Vagina (tissue), 2 donors: ENCODE measurements at regions not wholly inside any gene's neighbourhood (a gene's known extent, or its start where the extent isn't known, plus 50 kb on each side); places are given as distances from the start of the nearest gene placed in this dataset.

Experiments used
- POLR2A ChIP-seq, 2 donors: fragments of 450-650 bp; IDR thresholded peaks; one replicate each; pipeline ENCODE4 v1.6.1; 2017; ENCODE audit warnings: antibody characterized with exemption in 2 of 2, mild to moderate bottlenecking in 2 of 2, moderate library complexity in 2 of 2
- TF ChIP-seq, protein P1 (sequence below), 3 experiments: fragments of 450-650 bp in 2 of 3; fragments of 200-600 bp in 1 of 3; sonication (generic) in 1 of 3; IDR thresholded peaks; one replicate each; pipeline ENCODE4 v1.5.1; 2017 to 2019; ENCODE audit warnings: antibody characterized with exemption in 3 of 3, mild to moderate bottlenecking in 2 of 3, moderate library complexity in 2 of 3

DNA sequence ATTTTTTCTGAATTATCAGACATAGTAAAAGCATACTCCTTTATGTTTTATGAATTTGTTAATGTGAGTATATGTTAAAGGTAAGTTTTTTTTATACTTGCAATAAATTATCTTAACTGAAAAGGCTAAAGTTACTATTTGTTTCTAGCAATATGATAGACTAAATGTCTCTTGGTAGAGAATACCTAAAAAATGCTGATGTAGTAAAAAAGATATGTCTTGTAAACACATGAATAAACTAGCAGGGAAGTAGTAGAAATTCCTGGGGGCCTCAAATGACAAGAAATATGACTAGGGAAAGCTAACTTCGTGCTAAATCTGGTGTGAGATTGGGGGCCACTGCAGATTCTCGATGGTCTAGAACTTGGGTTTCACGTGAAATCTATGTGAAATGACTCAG is 188.1 kb upstream of the CACNA1E start:
- TF ChIP-seq, protein P1, sequence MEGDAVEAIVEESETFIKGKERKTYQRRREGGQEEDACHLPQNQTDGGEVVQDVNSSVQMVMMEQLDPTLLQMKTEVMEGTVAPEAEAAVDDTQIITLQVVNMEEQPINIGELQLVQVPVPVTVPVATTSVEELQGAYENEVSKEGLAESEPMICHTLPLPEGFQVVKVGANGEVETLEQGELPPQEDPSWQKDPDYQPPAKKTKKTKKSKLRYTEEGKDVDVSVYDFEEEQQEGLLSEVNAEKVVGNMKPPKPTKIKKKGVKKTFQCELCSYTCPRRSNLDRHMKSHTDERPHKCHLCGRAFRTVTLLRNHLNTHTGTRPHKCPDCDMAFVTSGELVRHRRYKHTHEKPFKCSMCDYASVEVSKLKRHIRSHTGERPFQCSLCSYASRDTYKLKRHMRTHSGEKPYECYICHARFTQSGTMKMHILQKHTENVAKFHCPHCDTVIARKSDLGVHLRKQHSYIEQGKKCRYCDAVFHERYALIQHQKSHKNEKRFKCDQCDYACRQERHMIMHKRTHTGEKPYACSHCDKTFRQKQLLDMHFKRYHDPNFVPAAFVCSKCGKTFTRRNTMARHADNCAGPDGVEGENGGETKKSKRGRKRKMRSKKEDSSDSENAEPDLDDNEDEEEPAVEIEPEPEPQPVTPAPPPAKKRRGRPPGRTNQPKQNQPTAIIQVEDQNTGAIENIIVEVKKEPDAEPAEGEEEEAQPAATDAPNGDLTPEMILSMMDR (IDR thresholded peaks at IDR 0.05): no peak
- TF ChIP-seq POLR2A (IDR thresholded peaks at IDR 0.05): no peak
